Fibroblast of lung (primary cell): ENCODE measurements at regions not wholly inside any gene's neighbourhood (a gene's known extent, or its start where the extent isn't known, plus 50 kb on each side); places are given as distances from the start of the nearest gene placed in this dataset.
"Not testable (repeated sequence)": the region's sequence is repeated elsewhere in the genome, so short reads cannot be mapped to it uniquely, and the experiment has no call there.

Source experiments
- DNase-seq, 2 donors: peaks; one replicate each; pipeline versions ENCODE4 v3.0.0 to v3.0.0-alpha.2; 2010; ENCODE audit warnings: low read depth in 2 of 2
- H2AFZ ChIP-seq: 2 replicates; pipeline ENCODE4 v1.5.1; 2012; ENCODE audit warnings: low read length, control low read depth, inconsistent platforms
- H3K27ac ChIP-seq: 2 replicates; pipeline ENCODE4 v1.5.1; 2011; ENCODE audit warnings: low read length, control low read depth; ENCODE audit not compliant: insufficient read depth
- H3K27me3 ChIP-seq: 2 replicates; pipeline ENCODE4 v1.5.1; 2011; ENCODE audit warnings: mild to moderate bottlenecking, low read length; ENCODE audit not compliant: control insufficient read depth, insufficient read depth
- H3K36me3 ChIP-seq: 2 replicates; pipeline ENCODE4 v1.5.1; 2011; ENCODE audit warnings: low read length; ENCODE audit not compliant: control insufficient read depth, insufficient read depth
- H3K4me1 ChIP-seq: 2 replicates; pipeline ENCODE4 v1.5.1; 2011; ENCODE audit warnings: low read length; ENCODE audit not compliant: control insufficient read depth, insufficient read depth; ENCODE audit errors: extremely low read depth
- H3K4me2 ChIP-seq: 2 replicates; pipeline ENCODE4 v1.5.1; 2011; ENCODE audit warnings: low read length, control low read depth; ENCODE audit not compliant: insufficient read depth; ENCODE audit errors: extremely low read depth
- H3K4me3 ChIP-seq, 4 experiments: fragments of 200-600 bp in 1 of 4; sonication (generic) in 1 of 4; replicated peaks in 1 of 4; 2 replicates each; pipeline ENCODE4 v1.5.1; 2011 to 2016; ENCODE audit warnings: low read length in 4 of 4, low read depth in 3 of 4, mild to moderate bottlenecking in 3 of 4, control low read depth in 2 of 4, inconsistent platforms in 1 of 4, mixed read lengths in 1 of 4; ENCODE audit not compliant: insufficient read depth in 1 of 4; ENCODE audit errors: control extremely low read depth in 1 of 4
- H3K79me2 ChIP-seq: 2 replicates; pipeline ENCODE4 v1.5.1; 2012; ENCODE audit warnings: mild to moderate bottlenecking, low read length, inconsistent platforms; ENCODE audit not compliant: control insufficient read depth, insufficient read depth
- H3K9ac ChIP-seq: 2 replicates; pipeline ENCODE4 v1.5.1; 2011; ENCODE audit warnings: mild to moderate bottlenecking, low read length, control low read depth; ENCODE audit not compliant: insufficient read depth
- H3K9me3 ChIP-seq: 2 replicates; pipeline ENCODE4 v1.5.1; 2012; ENCODE audit warnings: low read depth, low read length; ENCODE audit not compliant: control insufficient read depth, insufficient read depth
- H4K20me1 ChIP-seq: 2 replicates; pipeline ENCODE4 v1.5.1; 2011; ENCODE audit warnings: low read length; ENCODE audit not compliant: control insufficient read depth, insufficient read depth; ENCODE audit errors: extremely low read depth
- EZH2 ChIP-seq: IDR thresholded peaks from 2 replicates; pipeline ENCODE4 v1.5.1; 2012; ENCODE audit warnings: low read length, control low read depth, mild to moderate bottlenecking; ENCODE audit errors: missing control alignments
- TF ChIP-seq, protein P1 (sequence below), 2 donors: IDR thresholded peaks in 1 of 2; conservative IDR thresholded peaks in 1 of 2; 1 replicate in 1 of 2; 2 replicates in 1 of 2; pipeline ENCODE4 v1.5.1; 2011 to 2012; ENCODE audit warnings: low read length in 2 of 2, control low read depth in 1 of 2, inconsistent platforms in 1 of 2, low read depth in 1 of 2, mild to moderate bottlenecking in 1 of 2

DNA sequence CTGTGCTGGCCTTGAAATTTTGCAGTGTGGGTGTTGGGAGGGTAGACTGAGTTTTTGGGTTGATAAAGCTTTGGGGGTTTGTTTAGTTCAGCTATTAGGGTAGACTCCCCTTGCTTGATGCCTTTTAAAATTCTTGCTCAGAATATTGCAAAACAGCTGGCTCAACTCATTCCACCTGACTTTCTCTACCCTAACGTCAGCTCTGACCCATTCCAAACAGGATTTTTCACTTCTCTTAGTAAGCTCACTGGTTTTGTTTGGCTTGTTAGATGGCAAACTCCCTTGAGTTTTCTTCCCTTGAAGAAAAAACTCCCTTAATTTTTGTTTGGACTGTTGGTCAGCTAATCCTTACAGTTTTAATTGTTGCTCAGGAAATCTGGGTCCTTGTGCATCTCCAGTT is 195.1 kb upstream of the DTNA start:
- Histone ChIP-seq H2AFZ (no peak overlapping the region), H3K4me2 (no peak overlapping the region), H3K79me2 (no peaks in the 10 kb centered on the region), H3K36me3 (no peaks in the 10 kb centered on the region), H3K9ac (no peak overlapping the region), H3K4me3 (no peak overlapping the region), H3K4me1 (no peaks in the 10 kb centered on the region), H4K20me1 (no peaks in the 10 kb centered on the region), H3K9me3 (no peaks in the 10 kb centered on the region), H3K27ac (no peak overlapping the region), H3K27me3 (no peaks in the 10 kb centered on the region)
- no peak for DNase-seq
- TF ChIP-seq, protein P1, sequence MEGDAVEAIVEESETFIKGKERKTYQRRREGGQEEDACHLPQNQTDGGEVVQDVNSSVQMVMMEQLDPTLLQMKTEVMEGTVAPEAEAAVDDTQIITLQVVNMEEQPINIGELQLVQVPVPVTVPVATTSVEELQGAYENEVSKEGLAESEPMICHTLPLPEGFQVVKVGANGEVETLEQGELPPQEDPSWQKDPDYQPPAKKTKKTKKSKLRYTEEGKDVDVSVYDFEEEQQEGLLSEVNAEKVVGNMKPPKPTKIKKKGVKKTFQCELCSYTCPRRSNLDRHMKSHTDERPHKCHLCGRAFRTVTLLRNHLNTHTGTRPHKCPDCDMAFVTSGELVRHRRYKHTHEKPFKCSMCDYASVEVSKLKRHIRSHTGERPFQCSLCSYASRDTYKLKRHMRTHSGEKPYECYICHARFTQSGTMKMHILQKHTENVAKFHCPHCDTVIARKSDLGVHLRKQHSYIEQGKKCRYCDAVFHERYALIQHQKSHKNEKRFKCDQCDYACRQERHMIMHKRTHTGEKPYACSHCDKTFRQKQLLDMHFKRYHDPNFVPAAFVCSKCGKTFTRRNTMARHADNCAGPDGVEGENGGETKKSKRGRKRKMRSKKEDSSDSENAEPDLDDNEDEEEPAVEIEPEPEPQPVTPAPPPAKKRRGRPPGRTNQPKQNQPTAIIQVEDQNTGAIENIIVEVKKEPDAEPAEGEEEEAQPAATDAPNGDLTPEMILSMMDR (conservative IDR thresholded peaks at IDR 0.05 in 1 of 2, IDR thresholded peaks at IDR 0.05 in 1 of 2; ENCODE audit: low read depth in 1 of 2, low read length in 2 of 2): no peak
- TF ChIP-seq EZH2: no peak

DNA sequence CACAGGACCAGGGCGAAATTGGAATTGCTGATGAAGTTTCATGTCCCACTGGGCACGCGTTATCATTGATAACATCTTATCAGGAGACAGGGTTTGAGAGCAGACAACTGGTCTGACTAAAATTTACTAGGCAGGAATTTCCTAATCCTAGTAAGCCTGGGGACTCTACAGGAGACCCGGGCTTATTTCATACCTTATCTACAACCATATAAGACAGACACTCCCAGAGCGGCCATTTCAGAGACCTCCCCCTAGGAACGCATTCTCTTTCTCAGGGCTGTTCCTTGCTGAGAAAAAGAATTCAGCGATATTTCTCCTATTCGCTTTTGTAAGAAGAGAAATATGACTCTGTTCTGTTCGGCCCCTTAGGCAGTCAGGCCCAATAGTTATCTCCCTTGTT is 193.7 kb upstream of the DTNA start:
- H3K4me1 ChIP-seq, H3K4me2 ChIP-seq, H3K27me3 ChIP-seq, H2AFZ ChIP-seq, H4K20me1 ChIP-seq, H3K36me3 ChIP-seq, DNase-seq, H3K27ac ChIP-seq, H3K4me3 ChIP-seq, H3K79me2 ChIP-seq, H3K9me3 ChIP-seq, H3K9ac ChIP-seq: not testable (repeated sequence)

DNA sequence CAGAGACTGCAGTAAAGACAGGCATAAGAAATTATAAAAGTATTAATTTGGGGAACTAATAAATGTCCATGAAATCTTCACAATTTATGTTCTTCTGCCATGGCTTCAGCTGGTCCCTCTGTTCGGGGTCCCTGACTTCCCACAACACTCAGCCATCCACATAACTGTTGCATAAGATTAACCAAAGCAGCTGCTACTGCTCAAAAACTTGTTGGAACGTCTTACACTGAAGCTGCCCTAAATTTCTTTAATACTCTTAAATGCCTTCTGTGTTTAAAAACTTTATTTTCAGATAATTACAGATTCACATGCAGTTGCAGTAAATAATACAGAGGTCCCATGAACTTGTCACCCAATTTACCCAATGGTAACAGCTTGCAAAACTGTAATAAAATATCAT is 193.1 kb upstream of the DTNA start:
- DNase-seq: peak in 1 of 2 donors; percentile 8
- H3K9me3 ChIP-seq, H3K79me2 ChIP-seq, H3K4me1 ChIP-seq, H3K4me3 ChIP-seq, H3K27me3 ChIP-seq, H3K36me3 ChIP-seq, H2AFZ ChIP-seq, H4K20me1 ChIP-seq, H3K9ac ChIP-seq, H3K4me2 ChIP-seq, H3K27ac ChIP-seq: not testable (repeated sequence)

DNA sequence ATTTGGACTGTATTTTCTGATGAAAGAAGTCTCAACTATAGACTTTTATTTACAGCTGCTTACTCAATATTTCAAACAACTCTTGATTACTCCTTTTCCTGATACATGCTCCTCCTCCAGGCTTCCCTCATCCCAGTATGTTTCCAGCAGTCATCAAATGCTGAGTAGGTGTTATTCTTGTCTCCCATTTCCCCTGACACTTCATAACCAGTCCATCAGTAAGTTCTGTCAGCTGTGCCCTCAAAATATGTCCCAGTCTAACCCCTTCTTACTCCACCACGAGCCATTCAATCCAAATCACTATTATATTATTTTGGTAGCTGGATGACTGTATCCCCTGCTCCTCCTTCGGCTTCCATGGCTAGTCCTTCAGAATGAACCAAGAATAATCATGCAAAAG is 189.1 kb upstream of the DTNA start:
- Histone ChIP-seq H3K4me1 (no peaks in the 10 kb centered on the region), H3K4me3 (no peak overlapping the region), H3K27me3 (no peaks in the 10 kb centered on the region), H3K27ac (no peak overlapping the region), H3K9ac (no peak overlapping the region), H2AFZ (no peak overlapping the region), H3K4me2 (no peak overlapping the region), H4K20me1 (no peaks in the 10 kb centered on the region), H3K79me2 (no peaks in the 10 kb centered on the region), H3K36me3 (no peaks in the 10 kb centered on the region), H3K9me3 (no peaks in the 10 kb centered on the region)
- DNase-seq: no peak
- TF ChIP-seq, protein P1 (conservative IDR thresholded peaks at IDR 0.05 in 1 of 2, IDR thresholded peaks at IDR 0.05 in 1 of 2; ENCODE audit: low read depth in 1 of 2, low read length in 2 of 2): no peak
- TF ChIP-seq EZH2: no peak
